Activated naive CD8-positive, alpha-beta T cell treated with anti-CD3 and anti-CD28 coated beads for 36 hours (primary cell): ENCODE measurements at regions not wholly inside any gene's neighbourhood (a gene's known extent, or its start where the extent isn't known, plus 50 kb on each side); places are given as distances from the start of the nearest gene placed in this dataset.

ENCODE experiments used
- DNase-seq: peaks from one replicate; pipeline ENCODE4 v3.0.0; 2021
- H3K27ac Mint-ChIP-seq: one replicate; pipeline ENCODE4 v1.8.0; 2022; ENCODE audit warnings: mild to moderate bottlenecking, moderate library complexity, mixed read lengths
- H3K27me3 Mint-ChIP-seq: one replicate; pipeline ENCODE4 v1.8.0; 2022; ENCODE audit warnings: mild to moderate bottlenecking, mixed read lengths
- H3K36me3 Mint-ChIP-seq: one replicate; pipeline ENCODE4 v1.8.0; 2021; ENCODE audit warnings: mild to moderate bottlenecking, mixed read lengths
- H3K4me1 Mint-ChIP-seq: one replicate; pipeline ENCODE4 v1.8.0; 2021; ENCODE audit warnings: mixed read lengths
- H3K4me3 Mint-ChIP-seq: one replicate; pipeline ENCODE4 v1.8.0; 2022; ENCODE audit warnings: mild to moderate bottlenecking, moderate library complexity, mixed read lengths
- H3K9me3 Mint-ChIP-seq: one replicate; pipeline ENCODE4 v1.8.0; 2022; ENCODE audit warnings: mixed read lengths

GRCh38 chr12:67751381-67751928 lies 102.9 kb downstream of the DYRK2 start:
- no peaks in the 10 kb centered on the region for H3K36me3 Mint-ChIP-seq
- peaks cover 12% of the 10 kb centered on the region for H3K4me1 Mint-ChIP-seq
- H3K27me3 Mint-ChIP-seq, result no peaks in the 10 kb centered on the region
- no peaks in the 10 kb centered on the region for H3K9me3 Mint-ChIP-seq
- H3K27ac Mint-ChIP-seq, result no peak overlapping the region
- DNase-seq, result no peak
- no peak overlapping the region for H3K4me3 Mint-ChIP-seq

- H3K9me3 Mint-ChIP-seq, result no peaks in the 10 kb centered on the region
- H3K27me3 Mint-ChIP-seq, result no peaks in the 10 kb centered on the region
- H3K4me3 Mint-ChIP-seq, result no peak overlapping the region
- H3K4me1 Mint-ChIP-seq, result peaks cover 14% of the 10 kb centered on the region
- H3K27ac Mint-ChIP-seq, result no peak overlapping the region
- no peaks in the 10 kb centered on the region for H3K36me3 Mint-ChIP-seq
- no peak for DNase-seq
These were observed 103.7 kb downstream of the DYRK2 start for GRCh38 chr12:67752226-67752732.

GRCh38 chr12:67754933-67755697 lies 106.6 kb downstream of the DYRK2 start:
- H3K9me3 Mint-ChIP-seq, result peaks cover 3% of the 10 kb centered on the region
- H3K27ac Mint-ChIP-seq, result no peak overlapping the region
- DNase-seq, result no peak
- H3K27me3 Mint-ChIP-seq, result no peaks in the 10 kb centered on the region
- peaks cover 21% of the 10 kb centered on the region for H3K4me1 Mint-ChIP-seq
- H3K36me3 Mint-ChIP-seq, result peaks cover 3% of the 10 kb centered on the region
- no peak overlapping the region for H3K4me3 Mint-ChIP-seq

GRCh38 chr12:67757651-67758050 lies 109.1 kb downstream of the DYRK2 start:
- peaks cover 4% of the 10 kb centered on the region for H3K9me3 Mint-ChIP-seq
- peaks cover 28% of the 10 kb centered on the region for H3K4me1 Mint-ChIP-seq
- H3K27ac Mint-ChIP-seq, result no peak overlapping the region
- peaks cover 5% of the 10 kb centered on the region for H3K36me3 Mint-ChIP-seq
- no peaks in the 10 kb centered on the region for H3K27me3 Mint-ChIP-seq
- no peak overlapping the region for H3K4me3 Mint-ChIP-seq
- DNase-seq, result no peak

GRCh38 chr12:67758119-67758518 lies 109.6 kb downstream of the DYRK2 start:
- Mint-ChIP-seq H3K27me3 (no peaks in the 10 kb centered on the region), H3K4me3 (no peak overlapping the region), H3K9me3 (peaks cover 4% of the 10 kb centered on the region), H3K4me1 (peaks cover 28% of the 10 kb centered on the region), H3K36me3 (peaks cover 5% of the 10 kb centered on the region), H3K27ac (no peak overlapping the region)
- DNase-seq, result no peak

GRCh38 chr12:67758521-67758920 lies 110.0 kb downstream of the DYRK2 start:
- Mint-ChIP-seq H3K27ac (no peak overlapping the region), H3K27me3 (no peaks in the 10 kb centered on the region), H3K36me3 (peaks cover 5% of the 10 kb centered on the region), H3K4me1 (peaks cover 28% of the 10 kb centered on the region), H3K9me3 (peaks cover 4% of the 10 kb centered on the region), H3K4me3 (no peak overlapping the region)
- no peak for DNase-seq

GRCh38 chr12:67759829-67760228 lies 111.3 kb downstream of the DYRK2 start:
- H3K36me3 Mint-ChIP-seq, result peaks cover 5% of the 10 kb centered on the region
- no peaks in the 10 kb centered on the region for H3K27me3 Mint-ChIP-seq

GRCh38 chr12:67760586-67761275 lies 112.2 kb downstream of the DYRK2 start:
- Mint-ChIP-seq H3K9me3 (peaks cover 4% of the 10 kb centered on the region), H3K27me3 (no peaks in the 10 kb centered on the region), H3K36me3 (peaks cover 5% of the 10 kb centered on the region), H3K27ac (no peak overlapping the region), H3K4me1 (peaks cover 22% of the 10 kb centered on the region), H3K4me3 (no peak overlapping the region)
- no peak for DNase-seq

More at GRCh38 chr12:67759829-67760228, 111.3 kb downstream of the DYRK2 start:
- Mint-ChIP-seq H3K27ac (no peak overlapping the region), H3K4me3 (no peak overlapping the region), H3K9me3 (peaks cover 4% of the 10 kb centered on the region), H3K4me1 (peaks cover 28% of the 10 kb centered on the region)
- DNase-seq, result no peak

GRCh38 chr12:67761566-67761965 lies 113.0 kb downstream of the DYRK2 start:
- Mint-ChIP-seq H3K4me3 (no peak overlapping the region), H3K4me1 (peaks cover 15% of the 10 kb centered on the region), H3K27ac (no peak overlapping the region), H3K27me3 (no peaks in the 10 kb centered on the region), H3K9me3 (peaks cover 4% of the 10 kb centered on the region), H3K36me3 (peaks cover 5% of the 10 kb centered on the region)
- DNase-seq, result no peak

GRCh38 chr12:67764055-67764454 lies 115.5 kb downstream of the DYRK2 start:
- H3K4me1 Mint-ChIP-seq, result peaks cover 14% of the 10 kb centered on the region
- no peaks in the 10 kb centered on the region for H3K27me3 Mint-ChIP-seq
- H3K4me3 Mint-ChIP-seq, result no peak overlapping the region
- peaks cover 4% of the 10 kb centered on the region for H3K9me3 Mint-ChIP-seq
- peaks cover 5% of the 10 kb centered on the region for H3K36me3 Mint-ChIP-seq
- DNase-seq, result no peak
- no peak overlapping the region for H3K27ac Mint-ChIP-seq

- Mint-ChIP-seq H3K9me3 (peaks cover 2% of the 10 kb centered on the region), H3K27me3 (no peaks in the 10 kb centered on the region), H3K4me3 (no peak overlapping the region), H3K27ac (no peak overlapping the region), H3K36me3 (peaks cover 3% of the 10 kb centered on the region), H3K4me1 (peaks cover 7% of the 10 kb centered on the region)
- DNase-seq, result no peak
These were observed 116.5 kb downstream of the DYRK2 start for GRCh38 chr12:67764946-67765619.

GRCh38 chr12:67765776-67766766 lies 117.5 kb downstream of the DYRK2 start:
- H3K27ac Mint-ChIP-seq, result no peak overlapping the region
- no peak for DNase-seq
- no peaks in the 10 kb centered on the region for H3K27me3 Mint-ChIP-seq
- no peaks in the 10 kb centered on the region for H3K4me1 Mint-ChIP-seq
- no peak overlapping the region for H3K4me3 Mint-ChIP-seq
- no peaks in the 10 kb centered on the region for H3K9me3 Mint-ChIP-seq
- no peaks in the 10 kb centered on the region for H3K36me3 Mint-ChIP-seq

GRCh38 chr12:67772267-67773169 lies 124.0 kb downstream of the DYRK2 start:
- H3K9me3 Mint-ChIP-seq, result peaks cover 2% of the 10 kb centered on the region
- H3K4me1 Mint-ChIP-seq, result peaks cover 3% of the 10 kb centered on the region
- H3K27ac Mint-ChIP-seq, result no peak overlapping the region
- H3K4me3 Mint-ChIP-seq, result no peak overlapping the region
- H3K36me3 Mint-ChIP-seq, result no peaks in the 10 kb centered on the region
- no peaks in the 10 kb centered on the region for H3K27me3 Mint-ChIP-seq
- no peak for DNase-seq
